ENCODE measurements at regions not wholly inside any gene's neighbourhood (a gene's known extent, or its start where the extent isn't known, plus 50 kb on each side); places are given as distances from the start of the nearest gene placed in this dataset.

DNA sequence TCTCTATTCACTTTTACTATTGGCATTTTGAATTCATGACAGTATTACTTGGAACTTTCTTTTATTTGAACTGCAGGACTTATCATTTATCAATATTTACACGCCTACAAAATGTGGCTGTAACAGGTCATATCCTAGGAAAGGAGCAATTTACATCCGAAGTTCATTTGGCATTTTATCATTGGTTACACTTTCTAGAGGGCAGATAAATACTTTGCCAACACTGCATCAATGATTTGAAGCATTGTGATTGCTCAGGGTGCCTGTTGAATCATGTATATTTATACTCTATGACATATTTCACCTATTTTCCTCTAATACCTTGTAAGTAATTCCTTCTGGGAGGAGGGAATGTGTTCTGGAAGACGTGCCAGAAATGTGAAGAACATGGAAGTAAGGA is 136.7 kb downstream of the MID1IP1 start:
- no peak overlapping the region for H3K27ac ChIP-seq (ENCODE audit: low read depth, low read length)
- no peaks in the 10 kb centered on the region for H3K79me2 ChIP-seq (ENCODE audit: insufficient read depth, low read length)
- no peaks in the 10 kb centered on the region for H3K36me3 ChIP-seq (ENCODE audit: control insufficient read depth in 1 of 2, insufficient read depth in 2 of 2, low read length in 2 of 2)
- no peaks in the 10 kb centered on the region for H3K9me3 ChIP-seq (ENCODE audit: control insufficient read depth in 1 of 2, insufficient read depth in 1 of 2, low read depth in 1 of 2, low read length in 2 of 2)
- intact Hi-C loops (cut with micrococcal nuclease), result no loop called here
- H3K27me3 ChIP-seq (ENCODE audit: insufficient read depth, low read length), result no peaks in the 10 kb centered on the region
- no peak overlapping the region for H2AFZ ChIP-seq (ENCODE audit: low read depth, low read length, poor library complexity, severe bottlenecking)
- BruUV-seq (replicated peaks), result no TSS peak
- no peaks in the 10 kb centered on the region for H3K4me1 ChIP-seq (ENCODE audit: control insufficient read depth in 1 of 2, insufficient read depth in 2 of 2, low read length in 2 of 2)
- TF ChIP-seq SIN3A (IDR thresholded peaks at IDR 0.05; ENCODE audit: low read depth) (no peak), POLR2AphosphoS5 (IDR thresholded peaks at IDR 0.05; ENCODE audit: low read depth, low read length) (no peak), RAD21 (IDR thresholded peaks at IDR 0.05; ENCODE audit: low read depth) (no peak), EZH2phosphoT487 (IDR thresholded peaks at IDR 0.05; ENCODE audit: borderline replicate concordance) (no peak), FOSL1 (IDR thresholded peaks at IDR 0.05; ENCODE audit: low read depth) (no peak), CBX3 (IDR thresholded peaks at IDR 0.05; ENCODE audit: low read depth) (no peak), SRF (IDR thresholded peaks at IDR 0.05; ENCODE audit: low read depth) (no peak), POLR2A (IDR thresholded peaks at IDR 0.05; ENCODE audit: borderline replicate concordance, extremely low read depth, insufficient read depth, insufficient read length) (no peak), ZFX (IDR thresholded peaks at IDR 0.05) (no peak), ZNF274 (IDR thresholded peaks at IDR 0.05; ENCODE audit: low read depth, low read length) (no peak)
- TF ChIP-seq, protein P1, sequence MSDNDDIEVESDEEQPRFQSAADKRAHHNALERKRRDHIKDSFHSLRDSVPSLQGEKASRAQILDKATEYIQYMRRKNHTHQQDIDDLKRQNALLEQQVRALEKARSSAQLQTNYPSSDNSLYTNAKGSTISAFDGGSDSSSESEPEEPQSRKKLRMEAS (IDR thresholded peaks at IDR 0.05), result no peak
- TF ChIP-seq, protein P2, sequence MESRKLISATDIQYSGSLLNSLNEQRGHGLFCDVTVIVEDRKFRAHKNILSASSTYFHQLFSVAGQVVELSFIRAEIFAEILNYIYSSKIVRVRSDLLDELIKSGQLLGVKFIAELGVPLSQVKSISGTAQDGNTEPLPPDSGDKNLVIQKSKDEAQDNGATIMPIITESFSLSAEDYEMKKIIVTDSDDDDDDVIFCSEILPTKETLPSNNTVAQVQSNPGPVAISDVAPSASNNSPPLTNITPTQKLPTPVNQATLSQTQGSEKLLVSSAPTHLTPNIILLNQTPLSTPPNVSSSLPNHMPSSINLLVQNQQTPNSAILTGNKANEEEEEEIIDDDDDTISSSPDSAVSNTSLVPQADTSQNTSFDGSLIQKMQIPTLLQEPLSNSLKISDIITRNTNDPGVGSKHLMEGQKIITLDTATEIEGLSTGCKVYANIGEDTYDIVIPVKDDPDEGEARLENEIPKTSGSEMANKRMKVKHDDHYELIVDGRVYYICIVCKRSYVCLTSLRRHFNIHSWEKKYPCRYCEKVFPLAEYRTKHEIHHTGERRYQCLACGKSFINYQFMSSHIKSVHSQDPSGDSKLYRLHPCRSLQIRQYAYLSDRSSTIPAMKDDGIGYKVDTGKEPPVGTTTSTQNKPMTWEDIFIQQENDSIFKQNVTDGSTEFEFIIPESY (IDR thresholded peaks at IDR 0.05; ENCODE audit: extremely low read depth, insufficient replicate concordance, low read length), result no peak
- TF ChIP-seq, protein P3, sequence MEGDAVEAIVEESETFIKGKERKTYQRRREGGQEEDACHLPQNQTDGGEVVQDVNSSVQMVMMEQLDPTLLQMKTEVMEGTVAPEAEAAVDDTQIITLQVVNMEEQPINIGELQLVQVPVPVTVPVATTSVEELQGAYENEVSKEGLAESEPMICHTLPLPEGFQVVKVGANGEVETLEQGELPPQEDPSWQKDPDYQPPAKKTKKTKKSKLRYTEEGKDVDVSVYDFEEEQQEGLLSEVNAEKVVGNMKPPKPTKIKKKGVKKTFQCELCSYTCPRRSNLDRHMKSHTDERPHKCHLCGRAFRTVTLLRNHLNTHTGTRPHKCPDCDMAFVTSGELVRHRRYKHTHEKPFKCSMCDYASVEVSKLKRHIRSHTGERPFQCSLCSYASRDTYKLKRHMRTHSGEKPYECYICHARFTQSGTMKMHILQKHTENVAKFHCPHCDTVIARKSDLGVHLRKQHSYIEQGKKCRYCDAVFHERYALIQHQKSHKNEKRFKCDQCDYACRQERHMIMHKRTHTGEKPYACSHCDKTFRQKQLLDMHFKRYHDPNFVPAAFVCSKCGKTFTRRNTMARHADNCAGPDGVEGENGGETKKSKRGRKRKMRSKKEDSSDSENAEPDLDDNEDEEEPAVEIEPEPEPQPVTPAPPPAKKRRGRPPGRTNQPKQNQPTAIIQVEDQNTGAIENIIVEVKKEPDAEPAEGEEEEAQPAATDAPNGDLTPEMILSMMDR (IDR thresholded peaks at IDR 0.05 in 2 of 3, conservative IDR thresholded peaks at IDR 0.05 in 1 of 3; ENCODE audit: borderline replicate concordance in 1 of 3, insufficient read depth in 1 of 3, low read depth in 2 of 3, low read length in 2 of 3), result no peak
- TF ChIP-seq, protein P4, sequence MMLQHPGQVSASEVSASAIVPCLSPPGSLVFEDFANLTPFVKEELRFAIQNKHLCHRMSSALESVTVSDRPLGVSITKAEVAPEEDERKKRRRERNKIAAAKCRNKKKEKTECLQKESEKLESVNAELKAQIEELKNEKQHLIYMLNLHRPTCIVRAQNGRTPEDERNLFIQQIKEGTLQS (IDR thresholded peaks at IDR 0.05), result no peak
- ChIA-PET CTCF (no interaction called here), POLR2A (no interaction called here), RAD21 (ENCODE audit: low non-redundant PET in 1 of 2, low total read pairs in 2 of 2, uncharacterized antibody in 2 of 2, unreplicated experiment in 2 of 2) (no interaction called here)
- ATAC-seq (no peak), DNase-seq (ENCODE audit: low read depth, low spot score) (no peak)
- H4K20me1 ChIP-seq (ENCODE audit: insufficient read depth), result no peaks in the 10 kb centered on the region
- H3K9ac ChIP-seq (ENCODE audit: low read length), result no peak overlapping the region
- no peaks in the 10 kb centered on the region for H3K9me2 ChIP-seq (ENCODE audit: insufficient read depth)
- no peak overlapping the region for H3K4me3 ChIP-seq (replicated peaks in 1 of 2; ENCODE audit: low read depth in 1 of 2, low read length in 2 of 2)
- no peak overlapping the region for H3K4me2 ChIP-seq (ENCODE audit: low read length)

Measured in HCT116 (cell line).